Fibroblast of skin of right quadriceps (primary cell): ENCODE measurements at regions not wholly inside any gene's neighbourhood (a gene's known extent, or its start where the extent isn't known, plus 50 kb on each side); places are given as distances from the start of the nearest gene placed in this dataset.
A peak's percentile ranks its signal among the peaks of the same experiment; 100 is the strongest.
"Not testable (repeated sequence)": the region's sequence is repeated elsewhere in the genome, so short reads cannot be mapped to it uniquely, and the experiment has no call there.

Experiments
- DNase-seq: peaks from one replicate; pipeline ENCODE4 v3.0.0-alpha.2; 2013

DNA sequence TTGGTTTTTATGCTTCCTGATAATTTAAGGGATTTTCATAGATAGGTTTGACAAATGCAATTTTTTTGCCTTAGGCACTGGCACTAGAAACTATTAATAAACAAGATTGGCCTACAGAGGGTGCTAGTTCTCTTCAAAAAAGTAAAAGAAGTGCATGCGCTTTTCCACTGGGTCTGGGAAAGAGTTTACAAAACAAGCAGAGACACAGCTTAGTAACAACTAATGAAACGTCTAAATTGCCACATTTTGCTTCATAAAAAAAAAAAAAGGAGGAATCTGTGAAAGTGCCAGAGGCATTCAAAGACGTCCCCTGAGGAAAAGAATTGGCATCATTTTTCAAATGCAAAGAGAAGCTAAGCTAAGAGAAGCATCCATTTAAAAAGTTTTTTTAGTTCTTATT lies 58.3 kb upstream of the EEA1 start:
- DNase-seq, result peak; percentile 76

DNA sequence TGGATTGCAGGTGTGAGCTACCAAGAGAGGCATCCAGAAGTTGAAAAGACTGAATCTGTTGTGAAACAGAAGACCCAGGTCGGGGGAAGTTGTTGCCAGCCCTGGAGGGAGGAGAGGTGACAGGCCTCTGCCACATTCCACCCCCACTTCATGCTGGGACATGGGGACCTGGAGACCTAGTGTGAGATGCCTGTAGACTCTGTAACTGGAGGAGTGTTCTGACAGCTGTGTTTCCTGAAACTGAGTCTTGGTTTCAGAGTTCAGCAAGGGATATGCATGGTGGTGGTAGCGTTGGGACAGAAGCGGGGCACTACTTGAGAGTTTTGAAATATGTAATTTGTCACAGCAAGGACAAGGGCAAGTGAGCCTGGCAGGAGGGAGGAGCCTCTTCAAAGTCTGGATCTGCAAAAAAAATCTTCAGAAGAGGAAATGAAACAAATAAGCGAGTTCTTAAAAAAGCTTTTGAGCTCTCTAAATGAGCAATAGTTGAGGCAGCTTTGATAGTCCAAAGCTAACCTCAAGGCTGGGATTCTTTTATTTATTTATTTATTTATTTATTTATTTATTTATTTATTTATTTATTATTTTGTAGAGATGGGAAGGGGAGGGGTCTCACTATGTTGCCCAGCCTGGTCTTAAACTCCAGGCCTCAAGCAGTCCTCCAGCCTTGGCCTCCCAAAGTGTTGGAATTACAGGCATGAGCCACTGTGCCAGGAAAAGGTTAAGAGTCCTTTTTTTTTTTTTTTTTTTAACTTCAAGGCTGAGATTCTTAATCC lies 58.9 kb upstream of the EEA1 start:
- no peak for DNase-seq

DNA sequence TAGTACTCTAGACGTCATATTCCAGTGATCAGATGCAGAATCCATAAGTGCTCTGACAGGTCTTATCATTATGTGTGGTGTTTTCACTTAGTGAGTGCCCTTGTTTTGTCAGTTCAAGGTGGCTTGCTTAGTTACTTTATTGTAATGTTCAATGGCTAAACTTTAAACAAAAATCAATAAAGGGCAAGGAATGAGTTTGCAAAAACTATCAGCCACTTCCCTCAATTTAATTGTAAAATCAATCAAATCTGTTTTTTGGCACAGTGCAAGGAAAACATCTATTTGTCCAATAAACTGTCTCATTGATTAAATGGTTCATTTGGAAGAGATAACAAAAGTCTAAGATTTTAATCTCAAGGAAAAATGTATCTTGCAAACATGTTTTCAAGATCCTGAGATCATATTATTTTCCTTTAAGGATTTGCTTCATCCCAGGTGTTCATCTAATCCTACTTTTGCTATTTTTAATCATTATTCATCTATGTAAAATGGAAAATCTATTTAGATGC lies 59.6 kb upstream of the EEA1 start:
- DNase-seq, result no peak

DNA sequence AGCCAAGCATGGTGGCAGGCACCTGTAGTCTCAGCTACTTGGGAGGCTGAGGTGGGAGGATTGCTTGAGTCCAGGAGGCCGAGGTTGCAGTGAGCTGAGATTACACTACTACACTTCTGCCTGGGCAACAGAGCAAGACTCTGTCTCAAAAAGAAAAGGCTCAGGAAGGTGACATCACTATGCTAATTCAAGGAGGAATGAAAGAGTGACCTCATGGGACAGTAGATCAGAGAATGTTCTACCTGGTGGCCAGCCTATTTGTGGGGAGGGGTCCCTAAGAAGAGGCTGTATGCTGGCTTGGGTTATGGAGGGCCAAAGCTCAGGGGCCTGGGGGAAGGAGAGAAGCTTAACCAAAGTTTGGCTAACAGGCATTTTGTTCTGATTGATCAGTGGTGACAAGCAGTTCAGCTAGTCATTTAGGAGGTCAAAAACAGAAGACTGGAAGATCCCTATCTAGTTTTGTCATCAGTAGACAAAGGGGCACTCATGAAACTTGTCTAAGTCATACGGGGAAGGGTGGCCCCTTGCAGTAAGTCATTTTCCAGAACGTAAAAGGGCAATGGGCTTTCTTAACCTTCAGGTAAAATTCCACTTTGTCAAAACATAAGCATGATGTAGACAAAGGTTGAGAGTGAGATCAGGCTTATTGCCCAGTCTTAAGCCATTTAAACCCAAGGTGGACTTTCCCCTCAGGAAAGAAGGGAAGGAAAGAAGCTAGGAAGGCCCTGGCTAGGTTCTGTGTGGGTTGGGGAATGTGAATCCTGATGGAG lies 60.8 kb upstream of the EEA1 start:
- no peak for DNase-seq

DNA sequence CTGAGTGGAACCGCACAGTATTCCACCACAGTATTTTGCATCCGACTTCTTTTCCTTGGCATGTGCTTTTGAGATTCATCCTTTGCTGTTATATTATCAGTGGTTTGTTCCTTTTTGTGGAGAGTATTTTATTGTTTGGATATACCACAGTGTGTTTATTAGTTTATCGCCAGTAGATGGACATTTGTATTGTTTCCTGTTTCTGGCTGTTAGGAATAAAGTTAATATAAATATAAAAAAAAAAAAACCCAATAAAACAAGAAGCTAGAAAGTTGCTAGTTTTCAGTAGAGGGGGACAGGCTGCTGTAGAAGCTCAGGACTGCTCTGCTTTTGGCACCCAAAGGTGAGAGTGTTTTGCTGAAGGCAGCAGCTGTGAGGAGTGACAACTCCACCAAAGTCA lies 62.0 kb upstream of the EEA1 start:
- DNase-seq, result no peak

DNA sequence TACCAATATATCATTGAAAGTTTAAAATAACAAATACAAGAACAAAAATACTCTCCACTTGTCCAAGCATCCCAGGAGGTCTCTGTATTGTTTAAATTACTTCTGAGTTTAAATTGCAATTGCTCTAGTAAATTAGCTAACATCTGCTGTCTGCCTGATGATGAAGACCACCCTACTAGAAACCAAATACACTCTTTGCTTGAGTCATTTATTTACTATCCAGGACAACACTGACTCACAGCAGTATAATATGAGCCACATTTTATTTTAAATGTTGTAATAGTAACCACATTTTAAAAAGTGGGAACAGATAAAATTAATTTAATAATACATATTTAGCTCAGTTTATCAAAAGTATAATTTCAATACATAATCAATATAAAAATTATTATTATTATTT lies 62.9 kb upstream of the EEA1 start:
- DNase-seq, result peak; percentile 70

DNA sequence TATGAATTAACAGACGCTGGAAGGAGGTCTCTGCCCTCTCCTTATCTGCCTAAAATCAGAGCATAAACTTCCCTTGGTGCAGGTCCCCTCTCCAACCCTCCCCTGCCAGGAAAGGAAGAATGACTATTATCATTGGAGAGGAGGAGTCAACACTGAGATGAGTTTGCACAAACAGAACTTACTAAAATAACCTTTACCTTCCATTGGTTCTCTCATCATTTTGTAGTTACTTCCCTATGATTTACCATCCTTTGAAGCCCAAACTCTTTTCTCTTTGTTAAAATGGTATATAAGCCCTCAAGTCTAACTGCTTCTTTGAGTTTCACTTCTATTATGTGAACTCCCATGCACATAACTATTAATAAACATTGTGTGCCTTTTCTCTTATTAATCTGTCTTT lies 64.2 kb upstream of the EEA1 start:
- DNase-seq, result no peak

DNA sequence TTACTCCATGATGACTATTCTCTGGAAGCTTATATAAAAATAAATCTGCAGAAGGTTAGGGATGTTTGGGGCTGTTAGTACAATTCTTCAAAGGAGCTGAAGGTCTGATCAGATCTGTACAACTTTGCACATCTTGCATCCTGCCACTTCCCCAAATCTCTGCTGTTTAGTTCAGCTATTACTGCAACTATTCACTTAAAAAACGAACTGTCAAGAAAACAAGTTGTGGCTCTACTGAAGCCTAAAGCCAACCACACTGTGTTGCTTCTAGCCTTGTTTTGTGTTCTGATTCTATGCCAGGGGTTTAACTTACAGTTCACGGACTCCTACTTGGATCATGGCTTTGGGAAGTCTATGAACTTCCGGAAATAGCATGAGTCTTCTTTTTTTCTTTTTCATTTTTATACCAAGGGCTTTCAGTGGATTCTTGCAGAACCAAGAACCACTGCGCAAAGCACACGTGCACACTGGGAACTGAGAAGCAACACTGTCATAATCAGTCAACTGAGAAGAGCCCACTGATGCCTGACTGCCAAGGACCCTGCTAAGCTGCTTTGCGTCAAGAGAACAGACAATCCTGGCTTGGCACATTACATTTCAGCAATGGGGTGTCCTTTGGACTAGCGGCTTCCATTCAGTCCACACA lies 66.3 kb upstream of the EEA1 start:
- DNase-seq, result no peak

DNA sequence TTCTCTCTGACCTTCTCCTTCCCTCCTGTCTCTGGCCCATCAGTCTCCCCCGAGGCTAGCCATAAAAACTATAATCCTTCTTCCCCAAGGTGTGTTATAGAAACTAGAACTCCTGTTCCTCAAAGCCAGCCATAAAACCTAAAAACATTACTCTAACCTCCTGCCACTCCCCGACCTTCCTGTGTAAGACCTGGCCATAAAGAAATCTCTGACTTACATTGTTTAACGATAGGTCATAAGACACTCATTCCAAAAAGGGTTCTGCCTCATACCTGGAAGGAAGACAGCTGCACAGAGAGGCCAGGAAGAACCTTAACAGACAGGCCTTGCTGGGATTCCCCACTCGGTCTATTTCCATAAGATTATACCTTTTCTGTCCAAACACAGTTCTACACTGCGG lies 70.9 kb upstream of the EEA1 start:
- no peak for DNase-seq

DNA sequence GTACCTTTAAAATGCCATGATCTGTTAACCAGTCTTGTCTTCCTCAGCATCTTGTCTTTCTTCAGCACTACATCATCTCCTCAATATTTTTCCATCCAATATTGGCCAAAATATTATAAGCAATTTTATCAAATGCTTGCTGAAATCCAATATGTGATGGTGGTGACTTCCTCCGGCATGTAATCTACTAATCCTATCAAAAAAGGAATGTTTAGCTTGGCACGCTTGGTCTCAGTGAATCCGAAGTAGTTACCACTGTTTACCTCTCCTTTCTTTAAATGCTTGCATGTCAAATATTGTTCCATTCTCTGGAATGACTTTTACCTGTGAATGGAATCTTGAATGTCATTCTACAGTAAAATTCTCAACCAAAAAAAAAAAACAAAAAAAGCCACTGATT lies 72.3 kb upstream of the EEA1 start:
- DNase-seq, result no peak

DNA sequence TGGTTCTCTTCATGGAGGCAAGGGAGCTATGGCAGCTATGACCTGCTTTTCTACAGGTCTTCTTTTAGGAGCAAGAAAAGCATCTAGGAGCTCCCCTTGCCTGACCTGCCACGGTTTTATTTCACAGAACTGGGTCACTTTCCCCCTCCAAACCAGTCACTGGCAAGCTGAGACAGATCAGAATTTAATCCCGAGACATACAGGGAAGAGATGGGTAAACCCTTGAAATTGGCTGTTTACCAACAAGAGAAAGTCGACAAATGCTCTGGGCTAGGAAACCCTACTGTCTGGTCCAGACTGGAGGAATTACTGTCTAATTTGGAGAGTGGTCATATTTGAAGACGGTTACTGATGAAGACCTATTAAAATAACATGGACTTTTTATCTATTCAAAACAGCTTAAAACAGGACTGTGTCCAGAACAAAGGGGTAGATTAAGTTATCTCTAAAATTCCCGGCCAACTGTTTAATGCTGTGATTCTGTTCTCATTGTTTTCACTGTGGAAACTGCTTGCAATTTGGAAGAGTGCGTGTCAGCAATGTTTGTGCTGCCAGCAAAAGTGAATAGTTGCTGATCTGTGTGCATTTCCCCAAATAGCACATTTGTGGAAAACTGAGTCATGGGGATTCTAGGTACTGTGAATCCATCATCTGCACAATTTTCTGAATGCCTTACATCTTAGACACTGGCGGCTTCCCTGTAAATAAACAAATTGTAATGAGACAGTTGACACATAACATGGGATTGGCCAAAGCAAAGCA lies 73.4 kb upstream of the EEA1 start:
- peak; percentile 92 for DNase-seq

DNA sequence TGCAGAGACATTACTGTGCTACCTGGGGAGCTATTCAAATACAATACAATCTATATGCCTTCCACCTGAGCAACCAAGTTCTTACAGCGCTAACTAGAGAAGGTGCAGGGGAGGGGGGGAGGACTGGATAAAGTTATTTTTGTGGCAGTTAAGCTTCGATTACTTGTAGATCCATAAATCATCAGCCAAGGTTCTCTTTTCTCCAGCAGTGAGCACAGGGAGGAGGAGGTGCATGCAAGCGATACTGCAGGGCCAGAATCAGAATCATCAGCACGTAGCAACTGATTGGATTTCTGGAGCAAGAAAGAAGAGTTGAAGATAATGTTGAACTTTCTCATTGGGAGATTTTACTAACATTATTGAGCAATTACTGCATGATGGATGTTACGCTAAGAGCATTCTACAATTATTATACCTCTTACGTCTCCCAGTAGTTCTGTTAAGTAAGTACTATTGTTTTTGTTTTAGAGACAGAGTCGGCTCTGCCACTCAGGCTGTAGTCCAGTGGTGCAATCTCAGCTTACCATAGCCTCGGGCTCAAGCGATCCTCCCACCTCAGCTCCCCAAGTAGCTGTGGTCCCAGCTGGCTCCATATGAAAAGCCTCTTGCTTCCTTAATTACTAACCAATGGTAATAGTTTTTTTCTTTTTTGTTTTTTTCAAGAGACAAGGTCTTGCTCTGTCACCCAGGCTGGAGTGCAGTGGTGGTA lies 74.6 kb upstream of the EEA1 start:
- no peak for DNase-seq

DNA sequence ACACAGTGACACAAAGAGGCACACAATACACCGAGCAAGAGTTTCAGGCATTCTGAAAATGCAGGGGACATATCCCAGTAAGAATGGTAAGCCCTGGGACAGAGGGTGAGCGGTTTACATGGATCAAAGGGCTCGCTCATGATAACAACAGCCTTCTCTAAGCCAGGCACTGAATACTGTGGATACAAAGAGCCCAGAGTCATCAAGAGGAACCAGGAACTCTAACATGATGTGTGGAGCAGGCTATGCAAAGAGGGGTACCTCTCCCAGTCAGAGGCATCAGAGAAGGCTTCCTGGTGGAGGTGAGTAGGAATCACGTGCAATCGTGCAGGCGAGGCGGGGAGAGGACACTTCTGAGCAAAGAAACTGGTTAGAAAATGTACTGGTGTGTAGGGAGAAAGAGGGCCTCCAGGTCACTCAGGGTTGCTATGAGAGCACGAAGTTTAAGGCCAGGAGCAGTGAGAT lies 76.9 kb upstream of the EEA1 start:
- DNase-seq, result no peak

DNA sequence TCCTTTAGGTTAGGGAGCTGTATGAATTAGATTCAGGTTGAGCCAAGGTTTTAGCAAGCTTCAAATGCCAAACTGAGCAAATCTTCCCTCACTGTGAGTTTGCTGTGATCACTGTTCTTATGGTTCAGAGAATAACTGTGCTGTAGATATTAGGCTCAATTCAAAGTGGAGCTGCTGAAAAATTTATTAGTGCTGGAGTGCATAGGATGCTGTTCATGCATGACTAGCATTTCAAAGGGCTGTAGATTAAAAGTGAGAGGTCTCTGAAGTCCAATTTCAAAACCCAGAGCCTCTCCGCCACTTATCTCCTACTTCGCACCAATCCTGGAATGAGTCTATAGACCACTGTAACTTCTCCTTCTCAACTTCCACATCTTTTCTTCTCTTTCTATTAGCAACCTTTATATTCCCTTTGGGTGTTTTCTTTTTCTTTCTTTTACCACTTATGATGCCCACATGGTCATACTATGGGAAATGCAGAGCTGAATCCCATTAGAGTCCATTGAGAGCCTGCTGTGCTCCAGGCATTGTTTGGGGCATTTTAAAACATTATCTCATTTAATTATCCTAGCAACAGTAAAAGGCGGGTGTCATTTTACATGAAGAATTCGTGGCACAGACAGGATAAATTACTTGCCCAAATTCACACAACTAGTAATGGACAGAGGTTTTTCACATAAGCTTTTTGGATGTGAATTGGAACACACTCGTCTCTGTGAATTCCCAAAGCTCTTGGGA lies 77.5 kb upstream of the EEA1 start:
- DNase-seq, result no peak

DNA sequence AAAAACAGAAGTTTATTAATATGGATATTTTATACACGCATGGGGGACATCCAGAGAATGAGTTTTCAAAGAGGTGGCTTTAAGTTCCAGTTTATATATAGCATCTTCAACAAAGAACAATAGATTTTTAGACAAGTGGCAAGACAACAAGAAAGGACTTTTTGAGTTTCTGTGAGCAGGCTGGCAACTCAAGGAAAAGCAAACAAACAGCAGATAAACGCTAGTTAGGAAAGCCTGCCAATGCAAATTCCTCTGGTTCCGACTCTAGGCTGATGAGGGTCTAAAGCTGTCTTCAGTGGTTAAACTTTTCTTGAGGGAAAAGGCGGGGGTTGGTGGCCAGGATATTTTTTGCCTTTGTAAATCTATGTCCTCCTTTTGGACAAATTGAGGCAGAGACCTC lies 78.4 kb upstream of the EEA1 start:
- DNase-seq, result no peak

DNA sequence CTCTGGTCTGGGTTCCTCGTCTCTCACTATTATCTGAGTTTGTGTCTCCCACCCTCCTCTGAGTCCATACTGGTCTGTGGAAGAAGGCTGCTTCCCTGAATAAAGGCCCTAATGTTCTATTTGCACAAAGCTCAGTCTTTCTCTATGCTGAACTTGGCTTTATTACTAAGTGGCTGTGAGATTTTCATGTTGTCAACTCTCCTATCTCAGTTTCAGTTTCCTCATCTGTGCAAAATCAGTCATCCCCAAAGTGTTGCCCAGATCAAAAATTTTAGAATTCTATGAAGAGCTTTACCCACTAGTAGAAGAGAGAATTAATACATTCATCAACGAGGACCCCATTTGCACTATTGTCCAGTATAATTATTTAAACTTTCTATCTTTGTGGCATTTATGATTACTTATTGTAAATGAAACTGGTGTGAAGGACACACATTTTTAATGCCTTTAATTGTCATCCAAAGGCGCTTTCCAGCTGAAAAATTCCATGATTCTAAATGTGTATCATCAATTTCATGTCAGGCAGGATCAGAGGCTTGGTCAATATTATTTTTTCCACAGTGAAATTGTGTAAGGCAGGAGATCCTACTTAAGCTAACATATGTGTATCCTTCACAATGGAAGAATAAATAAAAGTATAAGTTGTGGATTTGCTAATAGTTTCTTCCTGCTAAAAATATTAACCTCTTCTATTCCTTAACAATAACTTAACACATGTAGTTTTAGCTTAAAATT lies 79.1 kb upstream of the EEA1 start:
- no peak for DNase-seq

DNA sequence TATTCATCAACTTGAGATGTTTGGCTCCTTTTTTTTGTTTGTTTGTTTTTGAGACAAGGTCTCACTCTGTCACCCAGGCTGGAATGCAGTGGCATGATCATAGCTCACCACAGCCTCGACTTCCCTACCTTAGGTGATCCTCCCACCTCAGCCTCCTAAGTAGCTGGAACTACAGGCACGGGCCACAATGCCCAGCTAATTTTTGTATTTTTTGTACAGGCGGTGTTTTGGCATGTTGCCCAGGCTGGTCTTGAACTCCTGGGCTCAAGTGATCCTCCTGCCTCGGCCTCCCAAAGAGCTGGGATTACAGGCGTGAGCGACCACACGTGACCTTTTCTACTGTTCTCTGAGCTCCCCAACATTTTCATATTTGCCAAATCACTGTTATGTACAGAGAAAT lies 79.8 kb upstream of the EEA1 start:
- not testable (repeated sequence) for DNase-seq

DNA sequence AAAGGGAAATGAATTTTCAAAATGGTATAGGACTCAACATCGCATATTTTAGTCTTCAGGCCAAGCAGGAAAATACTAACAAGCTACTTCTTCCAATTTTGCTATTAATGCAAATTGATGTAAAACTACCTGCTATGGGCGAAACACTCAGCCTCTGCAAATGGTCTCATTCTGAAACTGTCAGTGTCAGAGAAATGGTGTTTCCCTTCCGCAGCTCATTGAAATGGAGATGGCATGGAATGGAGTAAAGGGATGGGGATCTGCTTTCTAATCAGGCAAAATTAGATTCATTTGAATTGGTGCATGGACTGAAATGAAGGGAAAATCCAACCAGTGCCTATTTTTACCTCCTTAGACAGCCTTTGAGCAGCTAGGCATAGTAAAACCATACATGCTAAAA lies 80.4 kb upstream of the EEA1 start:
- no peak for DNase-seq

DNA sequence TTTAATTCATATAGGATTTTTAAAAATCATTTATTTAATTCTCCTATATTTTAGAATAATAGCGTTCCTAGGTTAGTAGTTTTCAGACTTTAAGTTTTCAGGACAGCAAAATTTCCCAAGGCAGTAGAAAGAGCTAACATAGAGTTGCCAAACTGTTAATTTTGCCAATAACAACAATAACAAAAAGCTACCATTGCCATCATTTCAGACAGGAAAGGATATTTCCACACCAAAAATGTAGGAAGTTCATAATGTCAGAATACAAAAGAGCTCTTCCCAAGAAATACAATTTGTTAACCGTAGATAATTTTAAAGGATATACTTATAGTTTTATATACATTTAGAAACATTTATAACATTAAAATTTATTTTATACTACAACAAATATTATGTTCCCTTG lies 81.4 kb upstream of the EEA1 start:
- DNase-seq, result no peak

DNA sequence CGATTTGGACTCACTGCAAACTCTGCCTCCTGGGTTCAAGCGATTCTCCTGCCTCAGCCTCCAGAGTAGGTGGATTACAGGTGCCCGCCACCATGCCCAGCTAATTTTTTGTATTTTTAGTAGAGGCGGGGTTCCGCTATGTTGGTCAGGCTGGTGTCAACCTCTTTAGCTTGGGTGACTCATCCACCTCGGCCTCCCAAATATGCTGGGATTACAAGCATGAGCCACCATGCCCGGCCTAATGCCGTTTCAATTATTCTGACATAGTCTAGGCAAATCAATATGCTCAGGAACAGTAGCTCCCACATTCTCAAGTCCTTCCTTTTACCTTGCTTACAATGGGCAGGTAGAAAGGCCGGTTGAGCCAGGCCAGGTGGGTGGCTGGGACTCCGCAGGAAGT lies 82.0 kb upstream of the EEA1 start:
- no peak for DNase-seq
